C4-2B (cell line): ENCODE measurements at regions not wholly inside any gene's neighbourhood (a gene's known extent, or its start where the extent isn't known, plus 50 kb on each side); places are given as distances from the start of the nearest gene placed in this dataset.

ENCODE experiments used
- ZFX ChIP-seq: fragments of 450-650 bp; IDR thresholded peaks from 2 replicates; pipeline ENCODE4 v1.6.1; 2017
- TF ChIP-seq, protein P1 (sequence below): fragments of 450-650 bp; conservative IDR thresholded peaks from 2 replicates; pipeline ENCODE4 v1.5.1; 2017; ENCODE audit warnings: mild to moderate bottlenecking

DNA sequence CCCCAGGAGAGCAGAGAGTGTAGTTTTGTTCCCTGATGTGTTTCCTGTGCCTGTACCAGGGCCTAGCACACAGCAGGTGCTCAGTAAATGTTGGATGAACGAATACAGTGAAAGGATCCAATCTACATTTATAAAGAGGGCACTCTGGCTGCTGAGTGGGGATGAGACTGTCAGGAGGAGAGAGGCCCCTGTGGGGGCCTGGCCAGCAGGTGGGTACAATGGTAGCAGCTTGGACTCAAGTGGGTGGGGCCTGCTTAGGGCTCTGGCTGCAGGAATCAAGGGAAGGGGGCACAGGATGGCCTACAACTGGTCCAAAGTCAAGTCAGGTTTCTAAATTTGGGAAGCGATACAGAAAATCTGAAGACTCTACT, 156.6 kb upstream of the GRK3 start:
- TF ChIP-seq, protein P1, sequence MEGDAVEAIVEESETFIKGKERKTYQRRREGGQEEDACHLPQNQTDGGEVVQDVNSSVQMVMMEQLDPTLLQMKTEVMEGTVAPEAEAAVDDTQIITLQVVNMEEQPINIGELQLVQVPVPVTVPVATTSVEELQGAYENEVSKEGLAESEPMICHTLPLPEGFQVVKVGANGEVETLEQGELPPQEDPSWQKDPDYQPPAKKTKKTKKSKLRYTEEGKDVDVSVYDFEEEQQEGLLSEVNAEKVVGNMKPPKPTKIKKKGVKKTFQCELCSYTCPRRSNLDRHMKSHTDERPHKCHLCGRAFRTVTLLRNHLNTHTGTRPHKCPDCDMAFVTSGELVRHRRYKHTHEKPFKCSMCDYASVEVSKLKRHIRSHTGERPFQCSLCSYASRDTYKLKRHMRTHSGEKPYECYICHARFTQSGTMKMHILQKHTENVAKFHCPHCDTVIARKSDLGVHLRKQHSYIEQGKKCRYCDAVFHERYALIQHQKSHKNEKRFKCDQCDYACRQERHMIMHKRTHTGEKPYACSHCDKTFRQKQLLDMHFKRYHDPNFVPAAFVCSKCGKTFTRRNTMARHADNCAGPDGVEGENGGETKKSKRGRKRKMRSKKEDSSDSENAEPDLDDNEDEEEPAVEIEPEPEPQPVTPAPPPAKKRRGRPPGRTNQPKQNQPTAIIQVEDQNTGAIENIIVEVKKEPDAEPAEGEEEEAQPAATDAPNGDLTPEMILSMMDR = no peak
- TF ChIP-seq ZFX = no peak
